Natural killer cell (primary cell): ENCODE measurements at regions not wholly inside any gene's neighbourhood (a gene's known extent, or its start where the extent isn't known, plus 50 kb on each side); places are given as distances from the start of the nearest gene placed in this dataset.
"Not testable (repeated sequence)": the region's sequence is repeated elsewhere in the genome, so short reads cannot be mapped to it uniquely, and the experiment has no call there.

Source experiments
- ATAC-seq, 3 donors: fragments of 150-1000 bp in 2 of 3; fragments of 200-7000 bp in 1 of 3; cut with Tn5 transposase; 1 replicate in 1 of 3; 2 replicates in 2 of 3; pipeline ENCODE4 v1.10.0; 2021; ENCODE audit warnings: mild to moderate bottlenecking in 2 of 3, moderate library complexity in 2 of 3
- DNase-seq, 2 donors: peaks; one replicate each; pipeline versions ENCODE4 v3.0.0 to v3.0.0-alpha.2; 2013 to 2021; ENCODE audit warnings: mixed read lengths in 1 of 2
- H3K27ac ChIP-seq: one replicate; pipeline ENCODE4 v1.5.1; 2013; ENCODE audit warnings: mild to moderate bottlenecking, low read length
- H3K27me3 ChIP-seq: one replicate; pipeline ENCODE4 v1.6.1; 2013; ENCODE audit warnings: low read length; ENCODE audit not compliant: control insufficient read depth, insufficient read depth
- H3K36me3 ChIP-seq: one replicate; pipeline ENCODE4 v1.6.1; 2013; ENCODE audit warnings: low read length; ENCODE audit not compliant: control insufficient read depth, insufficient read depth
- H3K4me1 ChIP-seq: one replicate; pipeline ENCODE4 v1.6.1; 2013; ENCODE audit warnings: low read length; ENCODE audit not compliant: control insufficient read depth, insufficient read depth
- H3K4me3 ChIP-seq: one replicate; pipeline ENCODE4 v1.5.1; 2013; ENCODE audit warnings: low read length
- H3K9me3 ChIP-seq: one replicate; pipeline ENCODE4 v1.6.1; 2013; ENCODE audit warnings: low read length; ENCODE audit not compliant: control insufficient read depth, insufficient read depth
- H3K27ac Mint-ChIP-seq, 2 donors: one replicate each; pipeline ENCODE4 v1.8.0; 2022; ENCODE audit warnings: mild to moderate bottlenecking in 2 of 2, mixed read lengths in 2 of 2, moderate library complexity in 1 of 2
- H3K27me3 Mint-ChIP-seq, 2 donors: one replicate each; pipeline ENCODE4 v1.8.0; 2022; ENCODE audit warnings: low read depth in 2 of 2, mixed read lengths in 2 of 2
- H3K36me3 Mint-ChIP-seq: one replicate; pipeline ENCODE4 v1.8.0; 2022; ENCODE audit warnings: mixed read lengths
- H3K4me1 Mint-ChIP-seq, 2 donors: one replicate each; pipeline ENCODE4 v1.8.0; 2022; ENCODE audit warnings: mixed read lengths in 2 of 2
- H3K4me3 Mint-ChIP-seq: one replicate; pipeline ENCODE4 v1.8.0; 2022; ENCODE audit warnings: mild to moderate bottlenecking, moderate library complexity, mixed read lengths
- H3K9me3 Mint-ChIP-seq, 2 donors: one replicate each; pipeline ENCODE4 v1.8.0; 2022; ENCODE audit warnings: mixed read lengths in 2 of 2
- CTCF ChIP-seq: fragments of 200-600 bp; IDR thresholded peaks from one replicate; pipeline ENCODE4 v1.8.0; 2022; ENCODE audit warnings: antibody characterized with exemption
- WGBS: methylation state at CpG from one replicate; pipeline ENCODE4 v1.1.7; 2013; ENCODE audit warnings: missing lambda C conversion rate; ENCODE audit not compliant: insufficient coverage; 5-methylcytosine and 5-hydroxymethylcytosine counted together
- intact Hi-C: fragments of 100-400 bp; cut with micrococcal nuclease; formaldehyde crosslinking; loops from one replicate; pipeline ENCODE4 v1.14.2; 2022

GRCh38 chr4:66558651-66559050 is 888.4 kb upstream of the EPHA5 start:
- H3K27me3 ChIP-seq, result no peaks in the 10 kb centered on the region
- H3K36me3 ChIP-seq, result no peaks in the 10 kb centered on the region
- peaks cover 4 to 8% of the 10 kb centered on the region in 2 donors for H3K9me3 Mint-ChIP-seq
- TF ChIP-seq CTCF, result no peak
- H3K9me3 ChIP-seq, result no peaks in the 10 kb centered on the region
- H3K36me3 Mint-ChIP-seq, result no peaks in the 10 kb centered on the region
- ATAC-seq, result no peak
- H3K4me1 ChIP-seq, result no peaks in the 10 kb centered on the region
- H3K27me3 Mint-ChIP-seq, result no peaks in the 10 kb centered on the region
- no peak for DNase-seq
- H3K4me3 ChIP-seq, result no peak overlapping the region
- H3K4me1 Mint-ChIP-seq, result no peaks in the 10 kb centered on the region
- no peak overlapping the region for H3K27ac ChIP-seq
- H3K4me3 Mint-ChIP-seq, result no peak overlapping the region
- intact Hi-C loops, result no loop called here
- H3K27ac Mint-ChIP-seq, result no peak overlapping the region

- Mint-ChIP-seq H3K4me1 (no peaks in the 10 kb centered on the region), H3K27ac (no peak overlapping the region), H3K27me3 (no peaks in the 10 kb centered on the region), H3K4me3 (no peak overlapping the region), H3K9me3 (peaks cover 7 to 11% of the 10 kb centered on the region in 2 donors), H3K36me3 (no peaks in the 10 kb centered on the region)
- DNase-seq, result no peak
- no peak overlapping the region for H3K4me3 ChIP-seq
- 89% methylated on average over 10 of the region's 10 CpGs for WGBS
- no peaks in the 10 kb centered on the region for H3K36me3 ChIP-seq
- intact Hi-C loops, result no loop called here
- no peak for ATAC-seq
- H3K9me3 ChIP-seq, result no peaks in the 10 kb centered on the region
- H3K27ac ChIP-seq, result no peak overlapping the region
- no peak for TF ChIP-seq CTCF
- H3K4me1 ChIP-seq, result no peaks in the 10 kb centered on the region
- H3K27me3 ChIP-seq, result no peaks in the 10 kb centered on the region
Measured at GRCh38 chr4:66556651-66557278, 886.5 kb upstream of the EPHA5 start.

- H3K4me3 Mint-ChIP-seq, result no peak overlapping the region
- Histone ChIP-seq H3K4me1 (no peaks in the 10 kb centered on the region), H3K36me3 (no peaks in the 10 kb centered on the region), H3K9me3 (no peaks in the 10 kb centered on the region), H3K4me3 (no peak overlapping the region), H3K27me3 (no peaks in the 10 kb centered on the region), H3K27ac (no peak overlapping the region)
- no peaks in the 10 kb centered on the region for H3K27me3 Mint-ChIP-seq
- no peaks in the 10 kb centered on the region for H3K36me3 Mint-ChIP-seq
- 80% methylated on average over 1 of the region's 2 CpGs for WGBS
- DNase-seq (no peak), ATAC-seq (no peak)
- peaks cover 9 to 11% of the 10 kb centered on the region in 2 donors for H3K9me3 Mint-ChIP-seq
- TF ChIP-seq CTCF, result no peak
- H3K27ac Mint-ChIP-seq, result no peak overlapping the region
- no peaks in the 10 kb centered on the region for H3K4me1 Mint-ChIP-seq
- intact Hi-C loops, result no loop called here
Measured at GRCh38 chr4:66555301-66555700, 885.0 kb upstream of the EPHA5 start.

- H3K4me1 ChIP-seq, result no peaks in the 10 kb centered on the region
- H3K4me3 ChIP-seq, result no peak overlapping the region
- no peaks in the 10 kb centered on the region for H3K9me3 ChIP-seq
- intact Hi-C loops, result no loop called here
- no peaks in the 10 kb centered on the region for H3K36me3 ChIP-seq
- no peaks in the 10 kb centered on the region for H3K27me3 ChIP-seq
- Mint-ChIP-seq H3K9me3 (peaks cover 9 to 11% of the 10 kb centered on the region in 2 donors), H3K4me1 (no peaks in the 10 kb centered on the region), H3K36me3 (no peaks in the 10 kb centered on the region), H3K27ac (no peak overlapping the region), H3K27me3 (no peaks in the 10 kb centered on the region), H3K4me3 (no peak overlapping the region)
- no peak for TF ChIP-seq CTCF
- ATAC-seq (no peak), DNase-seq (no peak)
- 100% methylated on average over 1 of the region's 2 CpGs for WGBS
- H3K27ac ChIP-seq, result no peak overlapping the region
Measured at GRCh38 chr4:66554826-66555225, 884.5 kb upstream of the EPHA5 start.

GRCh38 chr4:66545301-66545700 is 875.0 kb upstream of the EPHA5 start:
- ATAC-seq, H3K4me3 ChIP-seq, H3K36me3 ChIP-seq, H3K27ac ChIP-seq, H3K27me3 Mint-ChIP-seq, H3K9me3 ChIP-seq, H3K4me3 Mint-ChIP-seq, H3K27me3 ChIP-seq, H3K4me1 Mint-ChIP-seq, H3K4me1 ChIP-seq, H3K27ac Mint-ChIP-seq, DNase-seq, intact Hi-C loops: not testable (repeated sequence)
- WGBS, result 91% methylated on average over 11 of the region's 11 CpGs
- Mint-ChIP-seq H3K36me3 (peaks cover 12% of the 10 kb centered on the region), H3K9me3 (peaks cover 14 to 15% of the 10 kb centered on the region in 2 donors)
